ENCODE measurements at regions not wholly inside any gene's neighbourhood (a gene's known extent, or its start where the extent isn't known, plus 50 kb on each side); places are given as distances from the start of the nearest gene placed in this dataset.

- no peak for DNase-seq
Observed at GRCh38 chr9:97747201-97747965, 50.2 kb upstream of the XPA start.

- no peak for DNase-seq
Observed at GRCh38 chr9:97748525-97748924, 51.4 kb upstream of the XPA start.

- no peak for DNase-seq
Observed at GRCh38 chr9:97749928-97750327, 52.8 kb upstream of the XPA start.

- DNase-seq, result no peak
Observed at GRCh38 chr9:97751531-97751930, 54.4 kb upstream of the XPA start.

GRCh38 chr9:97752274-97752673 lies 55.1 kb upstream of the XPA start:
- DNase-seq, result no peak

GRCh38 chr9:97753364-97753763 lies 56.2 kb upstream of the XPA start:
- DNase-seq, result no peak

GRCh38 chr9:97753975-97754374 lies 56.8 kb upstream of the XPA start:
- DNase-seq, result no peak

GRCh38 chr9:97755618-97756267 lies 58.6 kb upstream of the XPA start:
- DNase-seq, result no peak

- no peak for DNase-seq
Observed at GRCh38 chr9:97756991-97757390, 59.9 kb upstream of the XPA start.

GRCh38 chr9:97758334-97758916 lies 61.3 kb upstream of the XPA start:
- DNase-seq, result no peak

GRCh38 chr9:97759581-97760288 lies 62.6 kb upstream of the XPA start:
- DNase-seq, result no peak

GRCh38 chr9:97761056-97761598 lies 64.0 kb upstream of the XPA start:
- DNase-seq, result no peak

GRCh38 chr9:97761879-97762278 lies 64.7 kb upstream of the XPA start:
- DNase-seq, result no peak

GRCh38 chr9:97763874-97764273 lies 66.7 kb upstream of the XPA start:
- no peak for DNase-seq

- no peak for DNase-seq
Observed at GRCh38 chr9:97766092-97766491, 69.0 kb upstream of the XPA start.

- no peak for DNase-seq
Observed at GRCh38 chr9:97766610-97767009, 69.5 kb upstream of the XPA start.

- DNase-seq, result no peak
Observed at GRCh38 chr9:97767891-97768290, 70.8 kb upstream of the XPA start.

- no peak for DNase-seq
Observed at GRCh38 chr9:97768746-97769145, 71.6 kb upstream of the XPA start.

- DNase-seq, result no peak
Observed at GRCh38 chr9:97769208-97769607, 72.1 kb upstream of the XPA start.

- no peak for DNase-seq
Observed at GRCh38 chr9:97770808-97771372, 73.8 kb upstream of the XPA start.

GRCh38 chr9:97771641-97772040 lies 74.5 kb upstream of the XPA start:
- no peak for DNase-seq

- DNase-seq, result no peak
Observed at GRCh38 chr9:97772145-97772544, 75.0 kb upstream of the XPA start.

- DNase-seq, result no peak
Observed at GRCh38 chr9:97773091-97773490, 76.0 kb upstream of the XPA start.

Data from NCI-H510A (cell line).